HG03196 (cell line): ENCODE measurements at regions not wholly inside any gene's neighbourhood (a gene's known extent, or its start where the extent isn't known, plus 50 kb on each side); places are given as distances from the start of the nearest gene placed in this dataset.

ENCODE experiments used
- ATAC-seq: cut with Tn5 transposase; IDR thresholded peaks from one replicate; pipeline ENCODE4 v1.9.1; 2021; ENCODE audit not compliant: unreplicated experiment

- no peak for ATAC-seq
These were observed 199.2 kb upstream of the CDH4 start for GRCh38 chr20:61052776-61053442.

- no peak for ATAC-seq
These were observed 198.6 kb upstream of the CDH4 start for GRCh38 chr20:61053487-61053886.

- no peak for ATAC-seq
These were observed 198.2 kb upstream of the CDH4 start for GRCh38 chr20:61053889-61054288.

GRCh38 chr20:61054411-61054810 lies 197.7 kb upstream of the CDH4 start:
- ATAC-seq = no peak

GRCh38 chr20:61055180-61056010 lies 196.7 kb upstream of the CDH4 start:
- no peak for ATAC-seq

GRCh38 chr20:61056116-61056515 lies 195.9 kb upstream of the CDH4 start:
- ATAC-seq = no peak

GRCh38 chr20:61056627-61057442 lies 195.2 kb upstream of the CDH4 start:
- no peak for ATAC-seq

- ATAC-seq = no peak
These were observed 194.5 kb upstream of the CDH4 start for GRCh38 chr20:61057443-61058121.

GRCh38 chr20:61061981-61062380 lies 190.1 kb upstream of the CDH4 start:
- ATAC-seq = no peak

GRCh38 chr20:61065853-61066252 lies 186.2 kb upstream of the CDH4 start:
- no peak for ATAC-seq

- no peak for ATAC-seq
These were observed 185.5 kb upstream of the CDH4 start for GRCh38 chr20:61066526-61066925.

- ATAC-seq = no peak
These were observed 184.8 kb upstream of the CDH4 start for GRCh38 chr20:61067221-61067620.

- ATAC-seq = no peak
These were observed 179.7 kb upstream of the CDH4 start for GRCh38 chr20:61072398-61072797.

- no peak for ATAC-seq
These were observed 178.7 kb upstream of the CDH4 start for GRCh38 chr20:61073376-61073775.

- ATAC-seq = no peak
These were observed 169.3 kb upstream of the CDH4 start for GRCh38 chr20:61082720-61083119.

GRCh38 chr20:61083431-61083830 lies 168.6 kb upstream of the CDH4 start:
- no peak for ATAC-seq

- no peak for ATAC-seq
These were observed 166.0 kb upstream of the CDH4 start for GRCh38 chr20:61086031-61086430.

- no peak for ATAC-seq
These were observed 161.5 kb upstream of the CDH4 start for GRCh38 chr20:61090541-61090940.

- no peak for ATAC-seq
These were observed 159.8 kb upstream of the CDH4 start for GRCh38 chr20:61092251-61092650.

- no peak for ATAC-seq
These were observed 157.5 kb upstream of the CDH4 start for GRCh38 chr20:61094581-61094980.

GRCh38 chr20:61096463-61096862 lies 155.6 kb upstream of the CDH4 start:
- ATAC-seq = no peak
